Uterus (tissue), 2 donors: ENCODE measurements at regions not wholly inside any gene's neighbourhood (a gene's known extent, or its start where the extent isn't known, plus 50 kb on each side); places are given as distances from the start of the nearest gene placed in this dataset.

Source experiments
- CTCF ChIP-seq, 4 experiments: fragments of 200-600 bp in 2 of 4; fragments of 450-650 bp in 2 of 4; sonication (generic) in 2 of 4; IDR thresholded peaks; one replicate each; pipeline ENCODE4 v1.5.1; 2016 to 2019; ENCODE audit warnings: antibody characterized with exemption in 4 of 4, mild to moderate bottlenecking in 2 of 4, moderate library complexity in 1 of 4
- POLR2A ChIP-seq, 2 donors: fragments of 450-650 bp; IDR thresholded peaks; one replicate each; pipeline ENCODE4 v1.6.1; 2016; ENCODE audit warnings: antibody characterized with exemption in 2 of 2, mild to moderate bottlenecking in 1 of 2, moderate library complexity in 1 of 2

GRCh38 chr2:126776255-126776654 lies 120.3 kb downstream of the GYPC start:
- no peak for TF ChIP-seq CTCF (IDR thresholded peaks at IDR 0.05)
- TF ChIP-seq POLR2A (IDR thresholded peaks at IDR 0.05): no peak
